Ovary (tissue), 3 donors: ENCODE measurements at regions not wholly inside any gene's neighbourhood (a gene's known extent, or its start where the extent isn't known, plus 50 kb on each side); places are given as distances from the start of the nearest gene placed in this dataset.

Source experiments
- EP300 ChIP-seq: sonication (generic); formaldehyde crosslinking; IDR thresholded peaks from one replicate; pipeline ENCODE4 v1.6.1; 2017; ENCODE audit warnings: antibody characterized with exemption
- POLR2A ChIP-seq: fragments of 450-650 bp; IDR thresholded peaks from one replicate; pipeline ENCODE4 v1.6.1; 2017; ENCODE audit warnings: antibody characterized with exemption, mild to moderate bottlenecking, moderate library complexity
- TF ChIP-seq, protein P1 (sequence below), 3 donors: fragments of 450-650 bp in 2 of 3; fragments of 200-600 bp in 1 of 3; IDR thresholded peaks; one replicate each; pipeline versions ENCODE4 v1.5.1 to v1.8.0; 2016 to 2022; ENCODE audit warnings: antibody characterized with exemption in 3 of 3, mild to moderate bottlenecking in 1 of 3
- donor health status: DM: no; HTN: no; CAD: no.

DNA sequence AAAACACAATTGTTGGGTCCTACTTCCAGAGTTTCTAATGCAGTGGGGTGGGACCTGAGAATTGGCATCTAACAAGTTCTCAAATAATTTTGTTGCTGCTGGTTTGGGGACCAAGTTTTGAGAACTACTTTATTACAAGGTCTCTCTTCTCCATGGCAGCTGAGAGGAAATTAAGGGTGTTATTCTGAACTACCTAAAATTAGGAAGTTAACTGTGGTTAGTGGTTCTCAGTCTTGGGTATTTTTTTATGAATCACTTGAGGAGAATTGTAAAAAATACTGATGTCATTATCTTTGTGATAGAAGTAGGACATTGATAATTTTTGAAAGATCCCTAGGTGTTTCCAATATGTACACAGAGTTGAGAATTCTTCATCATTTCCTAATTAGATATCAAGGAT, 210.2 kb downstream of the MC4R start:
- TF ChIP-seq POLR2A (no peak), EP300 (no peak)
- TF ChIP-seq, protein P1, sequence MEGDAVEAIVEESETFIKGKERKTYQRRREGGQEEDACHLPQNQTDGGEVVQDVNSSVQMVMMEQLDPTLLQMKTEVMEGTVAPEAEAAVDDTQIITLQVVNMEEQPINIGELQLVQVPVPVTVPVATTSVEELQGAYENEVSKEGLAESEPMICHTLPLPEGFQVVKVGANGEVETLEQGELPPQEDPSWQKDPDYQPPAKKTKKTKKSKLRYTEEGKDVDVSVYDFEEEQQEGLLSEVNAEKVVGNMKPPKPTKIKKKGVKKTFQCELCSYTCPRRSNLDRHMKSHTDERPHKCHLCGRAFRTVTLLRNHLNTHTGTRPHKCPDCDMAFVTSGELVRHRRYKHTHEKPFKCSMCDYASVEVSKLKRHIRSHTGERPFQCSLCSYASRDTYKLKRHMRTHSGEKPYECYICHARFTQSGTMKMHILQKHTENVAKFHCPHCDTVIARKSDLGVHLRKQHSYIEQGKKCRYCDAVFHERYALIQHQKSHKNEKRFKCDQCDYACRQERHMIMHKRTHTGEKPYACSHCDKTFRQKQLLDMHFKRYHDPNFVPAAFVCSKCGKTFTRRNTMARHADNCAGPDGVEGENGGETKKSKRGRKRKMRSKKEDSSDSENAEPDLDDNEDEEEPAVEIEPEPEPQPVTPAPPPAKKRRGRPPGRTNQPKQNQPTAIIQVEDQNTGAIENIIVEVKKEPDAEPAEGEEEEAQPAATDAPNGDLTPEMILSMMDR (IDR thresholded peaks at IDR 0.05) = no peak
